HG03354 (cell line): ENCODE measurements at regions not wholly inside any gene's neighbourhood (a gene's known extent, or its start where the extent isn't known, plus 50 kb on each side); places are given as distances from the start of the nearest gene placed in this dataset.
"Not testable (repeated sequence)": the region's sequence is repeated elsewhere in the genome, so short reads cannot be mapped to it uniquely, and the experiment has no call there.

Experiments
- ATAC-seq: cut with Tn5 transposase; IDR thresholded peaks from one replicate; pipeline ENCODE4 v1.9.1; 2021; ENCODE audit warnings: mild to moderate bottlenecking; ENCODE audit not compliant: unreplicated experiment, poor library complexity, severe bottlenecking

DNA sequence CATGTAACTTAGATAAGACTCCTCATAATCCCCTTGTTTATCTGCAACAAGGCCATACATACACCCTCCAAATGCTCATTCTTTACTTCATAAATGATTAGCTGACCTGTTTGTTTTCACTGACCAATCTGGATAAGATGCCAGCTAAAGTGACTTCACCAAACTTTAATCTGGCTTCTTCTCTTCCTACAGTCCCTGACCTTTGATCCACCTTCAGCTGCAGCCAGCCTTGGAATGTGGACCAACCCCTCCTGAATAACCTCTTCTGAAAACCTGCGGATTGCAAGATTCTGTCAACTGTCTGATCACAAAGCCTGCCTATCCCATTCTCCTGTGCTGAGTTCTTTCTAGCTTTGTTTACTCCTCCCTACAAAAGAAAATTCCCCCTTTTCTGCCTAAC lies 476.8 kb downstream of the LRRC70 start:
- ATAC-seq, result no peak

DNA sequence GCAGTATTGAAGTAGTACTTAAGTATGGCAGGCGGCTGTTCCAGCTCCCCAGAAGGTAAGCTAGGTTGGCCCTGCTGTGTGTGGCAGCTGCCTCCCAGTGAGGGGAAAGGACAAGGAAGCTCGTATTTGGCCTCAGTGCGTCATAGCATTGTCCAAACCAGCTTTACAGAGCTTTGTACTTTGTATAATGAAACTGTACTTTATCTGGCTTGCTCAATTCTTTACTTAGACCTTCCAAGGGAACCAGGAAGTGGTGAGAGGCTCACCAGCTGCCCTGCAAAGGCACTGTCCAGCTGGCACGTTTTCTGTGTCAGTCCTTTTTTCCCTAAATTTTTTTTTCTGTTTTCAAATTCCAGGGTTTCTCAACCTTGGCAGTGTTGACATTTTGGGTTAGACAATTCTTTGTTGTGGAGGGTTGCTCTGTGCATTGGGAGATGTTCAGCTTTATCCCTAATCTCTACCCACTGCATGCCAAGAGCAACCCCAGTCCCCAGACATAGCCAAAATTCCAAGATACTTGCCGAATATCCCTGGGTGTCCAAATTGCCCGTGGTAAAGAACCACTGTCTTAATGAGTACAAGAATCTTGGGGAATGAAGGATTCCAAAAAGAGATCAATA lies 474.5 kb downstream of the LRRC70 start:
- no peak for ATAC-seq

DNA sequence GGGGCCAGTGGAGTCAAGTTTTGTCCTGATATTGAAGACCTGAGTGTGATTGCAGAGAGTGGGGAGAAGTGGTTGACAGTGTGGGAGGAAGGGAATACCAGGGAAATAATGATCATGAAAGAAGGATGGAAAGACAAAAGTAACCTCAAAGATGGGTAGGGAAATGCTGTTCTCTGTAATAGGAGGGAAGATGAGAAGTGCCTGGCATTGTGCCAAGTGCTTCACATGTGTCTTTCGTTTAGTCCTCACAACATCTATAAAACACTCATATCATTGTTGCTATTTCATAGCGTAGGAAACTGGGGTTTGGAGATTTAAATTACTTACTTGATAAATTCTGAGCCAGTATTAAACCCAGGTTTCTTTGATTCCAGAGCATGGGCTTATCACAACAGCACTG lies 472.3 kb downstream of the LRRC70 start:
- no peak for ATAC-seq

DNA sequence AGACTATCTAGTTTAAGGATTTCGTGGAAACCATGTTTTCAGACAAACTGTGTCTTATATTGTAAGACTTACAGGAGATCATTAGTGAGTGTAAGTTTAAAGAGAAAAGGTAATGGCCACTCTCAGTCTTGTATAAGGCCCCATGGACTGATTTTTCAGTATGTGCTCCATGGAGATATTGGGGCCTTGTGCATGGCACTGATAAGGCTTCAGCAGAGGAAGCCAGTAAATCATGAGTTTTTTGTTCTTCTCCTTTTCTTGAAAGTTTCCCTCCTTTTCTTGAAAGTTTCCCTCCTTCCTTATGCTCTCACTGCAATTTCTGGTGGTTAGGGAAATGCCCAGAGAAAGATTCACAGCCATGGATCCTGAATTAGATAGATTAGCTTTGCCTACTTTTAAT lies 471.3 kb downstream of the LRRC70 start:
- no peak for ATAC-seq

DNA sequence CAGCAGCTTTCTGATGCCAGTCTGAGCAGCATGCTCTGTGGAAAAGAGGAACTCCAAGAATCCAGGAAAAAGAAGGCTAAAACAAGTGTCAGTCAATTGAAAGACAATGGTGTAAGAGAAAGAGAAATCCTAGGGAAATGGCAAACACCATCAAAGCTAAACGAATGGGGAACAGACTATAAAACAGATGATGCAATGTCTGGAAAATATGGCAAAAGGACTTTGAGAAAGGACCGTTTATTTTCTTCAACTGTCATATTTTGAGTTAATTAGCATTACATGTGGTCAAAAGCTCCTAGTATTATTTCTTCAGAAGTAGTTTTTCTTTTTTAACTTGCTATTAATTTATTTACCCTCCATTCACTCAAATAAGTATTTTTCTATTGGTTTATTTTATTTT lies 465.2 kb downstream of the LRRC70 start:
- no peak for ATAC-seq

DNA sequence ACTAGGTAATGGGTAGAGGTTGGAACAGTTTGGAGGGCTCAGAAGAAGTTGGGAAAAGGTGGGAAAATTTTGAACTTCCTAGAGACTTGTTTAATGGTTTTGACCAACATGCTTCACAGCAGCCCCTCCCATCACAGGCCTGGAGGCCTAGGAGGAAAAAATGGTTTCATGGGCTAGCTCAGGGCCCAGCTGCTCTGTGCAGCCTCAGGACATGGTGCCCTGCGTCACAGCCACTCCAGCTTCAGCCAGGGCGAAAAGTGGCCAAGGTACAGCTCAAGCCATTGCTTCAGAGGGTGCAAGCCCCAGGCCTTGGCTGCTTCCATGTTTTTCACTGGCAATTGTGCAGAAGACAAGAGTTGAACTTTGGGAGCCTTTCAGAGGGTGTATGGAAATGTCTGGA lies 453.7 kb downstream of the LRRC70 start:
- ATAC-seq, result no peak

DNA sequence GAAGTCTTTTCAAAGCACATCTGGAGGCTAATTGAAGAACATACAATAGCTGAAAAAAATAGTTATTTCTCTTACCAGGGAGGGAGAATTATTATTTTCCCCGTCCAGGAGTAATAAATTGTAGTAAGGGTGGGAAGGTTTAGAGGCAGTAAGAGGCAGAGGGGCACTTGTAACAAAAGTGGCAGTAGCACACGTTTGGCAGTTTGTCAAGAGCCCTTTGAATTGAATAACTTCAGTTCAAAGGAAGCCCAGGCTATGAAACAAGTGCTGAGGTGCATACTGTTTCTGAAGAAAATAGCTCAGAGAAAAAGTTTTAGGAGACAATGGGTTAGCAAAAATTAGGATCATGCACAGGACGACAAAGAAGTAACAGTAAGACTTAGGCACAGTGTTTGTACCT lies 451.3 kb downstream of the LRRC70 start:
- no peak for ATAC-seq

DNA sequence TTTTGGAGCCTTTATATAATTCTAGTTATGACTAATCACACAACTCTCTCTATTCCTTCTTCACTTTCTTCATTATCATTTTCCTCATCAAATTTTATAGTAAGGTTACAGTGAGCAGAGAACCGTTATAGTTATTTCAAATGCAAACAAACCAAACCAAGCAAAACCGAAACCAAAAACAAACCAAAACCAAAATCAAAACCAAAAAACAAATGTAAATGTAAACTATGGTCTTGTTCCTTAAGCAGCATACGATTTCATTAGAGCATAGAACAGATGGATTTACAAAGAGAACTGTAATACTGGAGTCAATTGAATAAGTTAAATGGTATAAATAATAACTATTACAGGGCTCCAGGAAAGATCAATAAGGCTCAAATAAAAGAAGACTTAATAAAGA lies 447.1 kb downstream of the LRRC70 start:
- no peak for ATAC-seq

DNA sequence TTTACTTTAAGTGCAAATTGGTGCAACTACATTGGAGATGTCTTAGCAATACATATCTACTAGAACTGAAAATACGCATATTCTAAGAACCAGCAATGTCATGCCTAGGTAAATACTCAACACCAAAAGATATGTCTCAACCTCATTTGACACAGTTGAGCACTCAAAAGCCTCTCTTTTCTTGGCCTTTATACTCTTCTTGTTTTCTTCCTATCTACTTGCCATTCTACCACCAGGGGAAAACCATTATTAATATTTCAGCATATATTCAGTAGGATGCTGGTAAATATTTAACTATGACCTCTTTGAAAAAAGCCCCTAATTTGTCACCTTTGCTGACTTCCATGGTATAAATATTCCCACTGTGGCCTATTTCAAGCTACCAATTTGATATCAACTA lies 443.8 kb downstream of the LRRC70 start:
- peak; percentile 59 for ATAC-seq

DNA sequence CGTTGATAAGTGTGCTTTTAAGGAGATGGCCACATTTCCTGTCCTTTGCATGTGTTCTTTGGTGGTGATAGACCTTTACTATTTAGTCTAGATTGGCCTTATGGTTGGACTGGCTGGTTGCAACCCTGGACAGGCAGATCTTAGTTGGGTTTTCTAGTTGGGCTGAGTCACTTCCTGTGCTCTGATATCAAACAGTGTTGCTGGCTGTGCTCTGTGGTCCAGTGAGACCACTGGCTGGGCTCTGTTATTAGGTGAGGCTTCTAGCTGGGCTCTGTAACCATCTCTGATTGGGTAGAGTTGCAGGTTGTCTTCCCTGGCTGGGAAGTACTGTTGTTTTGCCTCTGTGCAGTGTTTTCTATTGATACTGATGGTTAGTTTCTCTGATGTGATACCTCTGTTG lies 432.5 kb downstream of the LRRC70 start:
- no peak for ATAC-seq

DNA sequence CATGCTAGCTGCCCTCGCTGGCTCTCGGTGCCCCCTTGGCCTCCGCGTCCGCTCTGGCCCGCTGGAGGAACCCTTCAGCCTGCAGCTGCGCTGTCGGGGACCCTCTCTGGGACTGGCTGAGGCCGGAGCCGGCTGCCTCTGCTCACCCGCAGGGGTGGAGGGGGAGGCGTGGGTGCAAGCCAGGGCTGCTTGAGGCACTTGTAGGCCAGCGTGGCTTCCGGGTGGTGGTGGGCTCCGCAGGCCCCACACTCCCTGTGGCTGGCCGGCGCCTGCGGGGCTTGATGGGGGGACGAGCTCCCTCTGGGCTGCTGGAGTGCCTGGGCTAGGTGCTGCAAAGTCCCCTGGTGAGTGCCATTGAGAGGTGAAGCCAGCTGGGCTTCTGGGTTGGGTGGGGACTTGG lies 429.6 kb downstream of the LRRC70 start:
- ATAC-seq, result no peak

DNA sequence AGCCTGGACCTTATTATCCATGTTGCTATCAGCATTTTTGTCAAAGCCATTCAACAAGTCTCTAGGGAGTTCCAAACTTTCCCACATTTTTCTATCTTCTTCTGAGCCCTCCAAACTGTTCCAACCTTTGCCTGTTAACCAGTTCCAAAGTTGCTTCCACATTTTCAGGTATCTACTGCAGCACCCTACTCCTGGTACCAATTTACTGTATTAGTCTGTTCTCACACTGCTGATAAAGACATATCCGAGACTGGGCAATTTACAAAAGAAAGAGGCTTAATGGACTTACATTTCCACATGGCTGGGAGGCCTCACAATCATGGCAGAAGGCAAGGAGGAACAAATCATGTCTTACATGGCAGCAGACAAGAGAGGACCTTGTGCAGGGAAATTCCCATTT lies 416.2 kb downstream of the LRRC70 start:
- not testable (repeated sequence) for ATAC-seq

DNA sequence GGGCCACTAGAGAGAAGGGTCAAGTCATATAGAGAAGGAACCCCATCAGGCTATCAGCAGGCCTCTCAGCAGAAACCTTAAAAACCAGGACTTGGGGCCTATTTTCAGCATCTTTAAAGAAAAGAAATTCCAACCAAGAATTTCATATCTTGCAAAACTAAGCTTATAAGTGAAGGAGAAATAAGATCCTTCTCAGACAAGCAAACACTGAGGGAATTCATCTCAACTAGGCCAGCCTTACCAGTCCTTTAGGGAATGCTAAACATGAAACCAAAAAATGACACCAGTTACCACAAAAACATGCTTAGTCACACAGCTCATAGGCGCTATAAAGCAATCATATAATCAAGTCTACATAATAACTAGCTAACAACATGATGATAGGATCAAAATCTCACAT lies 407.1 kb downstream of the LRRC70 start:
- ATAC-seq, result no peak

DNA sequence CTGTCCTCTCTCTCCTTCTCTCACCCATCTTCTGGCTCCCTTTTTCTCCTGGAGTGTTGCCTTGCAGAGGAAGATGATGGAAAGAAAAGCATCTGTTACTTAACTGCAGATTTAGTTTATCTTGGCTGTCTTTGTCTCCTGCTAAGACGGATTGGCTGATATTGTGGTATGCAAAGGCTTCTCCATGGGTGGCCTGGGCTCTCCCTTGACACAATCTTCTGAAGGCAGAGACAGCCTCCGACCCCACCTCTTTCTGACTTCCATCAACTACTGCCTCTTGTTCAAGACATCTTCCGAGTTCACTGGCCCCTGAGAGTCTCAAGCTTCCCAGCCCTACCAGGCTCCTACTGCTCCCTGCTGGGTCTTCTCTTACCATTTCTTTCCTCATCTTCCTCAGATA lies 403.7 kb downstream of the LRRC70 start:
- no peak for ATAC-seq

DNA sequence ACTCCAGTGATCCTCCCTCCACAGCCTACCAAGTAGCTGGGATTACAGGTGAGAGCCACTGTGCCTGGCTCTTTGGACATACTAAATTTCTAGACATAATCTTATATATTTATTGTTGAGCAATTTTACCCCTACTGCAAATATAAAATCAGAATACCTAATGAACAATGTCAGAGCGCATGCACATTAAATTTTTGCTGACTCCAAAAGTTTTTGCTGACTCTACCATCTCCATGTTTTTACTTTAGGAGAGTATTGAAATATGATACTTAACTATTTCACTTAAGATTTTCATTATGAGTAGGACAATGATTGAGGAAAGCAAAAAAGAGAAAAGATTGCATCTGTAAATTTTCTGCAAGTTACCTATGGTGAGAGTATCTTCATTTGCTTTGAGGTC lies 402.3 kb downstream of the LRRC70 start:
- no peak for ATAC-seq

DNA sequence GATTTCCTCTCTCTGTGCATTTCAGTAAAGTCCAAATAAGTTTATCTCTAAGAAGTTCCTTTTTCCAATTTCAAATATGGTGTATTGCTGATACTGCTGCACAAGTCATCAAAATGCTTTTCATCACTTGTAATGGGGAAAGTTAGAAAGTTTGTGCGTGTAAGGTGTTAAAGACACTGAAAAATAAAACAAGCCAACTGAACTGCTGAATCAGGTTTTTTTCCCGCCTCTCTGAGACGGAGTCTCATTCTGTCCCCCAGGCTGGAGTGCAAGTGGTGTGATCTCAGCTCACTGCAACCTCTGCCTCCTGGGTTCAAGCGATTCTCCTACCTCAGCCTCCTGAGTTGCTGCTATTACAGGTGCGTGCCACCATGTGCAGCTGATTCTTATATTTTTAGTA lies 400.9 kb downstream of the LRRC70 start:
- no peak for ATAC-seq

DNA sequence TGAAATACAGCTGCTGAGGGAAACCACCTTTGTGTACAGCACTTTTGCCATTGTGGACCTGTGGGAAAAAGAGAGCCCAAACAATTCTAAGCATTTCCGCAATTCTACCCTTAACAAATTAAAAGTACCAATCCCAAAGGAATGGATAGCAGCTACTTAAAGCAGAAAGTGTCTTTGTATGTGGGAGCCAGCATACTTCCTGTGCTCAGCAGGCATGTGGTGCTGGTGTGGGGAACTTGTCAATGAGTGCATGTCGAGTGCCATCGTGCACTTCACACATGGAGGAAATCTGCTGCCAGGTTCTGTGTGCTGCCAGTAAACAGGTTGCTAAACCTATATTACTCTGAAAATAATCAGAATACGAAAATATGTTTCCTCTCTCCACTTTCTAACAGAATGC lies 399.0 kb downstream of the LRRC70 start:
- no peak for ATAC-seq

DNA sequence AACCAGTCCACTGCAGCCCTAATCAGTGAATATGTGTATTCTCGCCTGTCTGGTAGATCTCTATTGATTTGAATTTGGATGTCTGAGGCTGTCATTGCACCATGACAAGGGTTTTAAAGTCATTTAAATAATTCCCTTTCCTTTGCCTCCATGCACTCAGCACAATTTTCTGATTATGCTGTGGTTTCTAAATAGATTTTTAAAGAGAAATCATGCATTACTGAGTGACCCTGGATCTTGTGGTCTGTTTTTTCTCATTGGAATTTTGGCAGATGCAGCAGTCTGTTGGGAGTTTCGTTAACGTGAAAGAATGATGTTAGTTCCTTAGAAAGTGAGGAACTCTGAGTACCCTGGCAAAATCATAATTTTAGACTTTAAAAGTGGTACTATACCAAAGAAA lies 396.0 kb downstream of the LRRC70 start:
- no peak for ATAC-seq

DNA sequence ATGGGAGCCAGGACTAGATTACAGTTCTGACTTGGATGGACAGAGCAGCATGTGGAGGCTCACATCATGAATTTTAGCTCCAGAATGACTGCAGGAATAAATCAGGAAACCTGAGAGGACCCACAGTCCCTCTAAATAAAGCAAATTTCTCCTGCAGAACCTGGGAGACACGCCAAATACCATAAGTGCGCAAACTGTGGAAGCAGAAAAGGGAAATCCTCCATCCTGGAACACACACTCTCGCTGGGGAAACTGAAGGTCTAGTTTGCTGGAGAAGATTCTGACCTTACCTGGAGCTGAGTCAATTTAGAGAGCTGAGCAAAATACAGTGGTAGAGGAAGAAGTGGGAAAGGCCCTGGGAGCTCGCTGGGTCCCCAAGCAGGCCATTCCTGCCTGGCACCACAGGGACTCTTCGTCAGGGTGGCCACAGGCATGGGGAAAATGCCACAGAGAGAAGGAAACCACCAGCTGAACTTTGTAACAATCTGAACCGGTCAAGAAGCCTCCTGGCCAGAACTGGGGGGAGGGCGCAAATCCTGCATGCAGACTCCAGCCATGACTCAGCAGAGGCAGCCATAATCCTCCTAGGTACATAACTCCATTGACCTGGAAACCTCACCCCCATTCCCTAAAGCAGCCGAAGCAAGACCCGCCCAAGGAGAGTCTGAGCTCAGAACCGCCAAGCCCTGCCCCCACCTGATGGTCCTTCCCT lies 390.9 kb downstream of the LRRC70 start:
- ATAC-seq, result no peak

DNA sequence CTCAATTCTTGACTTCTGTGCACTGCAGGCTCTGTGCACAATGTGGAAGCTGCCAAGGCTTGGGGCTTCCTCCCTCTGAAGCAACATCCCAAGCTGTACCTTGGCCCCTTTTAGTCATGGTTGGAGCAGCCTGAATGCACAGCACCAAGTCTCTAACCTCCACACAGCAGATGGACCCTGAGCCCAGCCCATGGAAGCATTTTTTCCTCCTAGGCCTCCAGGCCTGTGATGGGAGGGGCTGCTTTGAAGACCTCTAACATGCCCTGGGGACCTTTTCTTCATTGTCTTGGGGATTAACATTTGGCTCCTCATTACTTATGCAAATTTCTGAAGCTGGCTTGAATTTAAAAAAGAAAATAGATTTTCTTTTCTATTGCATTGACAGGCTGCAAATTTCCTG lies 385.8 kb downstream of the LRRC70 start:
- ATAC-seq, result no peak

DNA sequence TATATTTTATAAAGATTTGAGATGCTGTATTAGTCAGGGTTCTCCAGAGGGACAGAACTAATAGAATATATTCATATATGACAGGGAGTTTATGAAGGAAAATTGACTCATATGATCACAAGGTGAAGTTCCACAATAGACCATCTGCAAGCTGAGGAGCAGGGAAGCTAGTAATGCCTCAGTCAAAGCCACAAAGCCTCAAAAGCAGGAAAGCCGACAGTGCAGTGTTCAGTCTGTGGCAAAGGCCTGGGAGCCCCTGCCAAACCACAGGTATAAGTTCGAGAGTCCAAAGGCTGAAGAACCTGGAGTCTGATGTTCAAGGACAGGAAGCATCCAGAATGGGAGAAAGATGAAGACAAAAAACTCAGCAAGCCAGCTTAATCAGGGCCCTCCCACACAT lies 382.2 kb downstream of the LRRC70 start:
- no peak for ATAC-seq

DNA sequence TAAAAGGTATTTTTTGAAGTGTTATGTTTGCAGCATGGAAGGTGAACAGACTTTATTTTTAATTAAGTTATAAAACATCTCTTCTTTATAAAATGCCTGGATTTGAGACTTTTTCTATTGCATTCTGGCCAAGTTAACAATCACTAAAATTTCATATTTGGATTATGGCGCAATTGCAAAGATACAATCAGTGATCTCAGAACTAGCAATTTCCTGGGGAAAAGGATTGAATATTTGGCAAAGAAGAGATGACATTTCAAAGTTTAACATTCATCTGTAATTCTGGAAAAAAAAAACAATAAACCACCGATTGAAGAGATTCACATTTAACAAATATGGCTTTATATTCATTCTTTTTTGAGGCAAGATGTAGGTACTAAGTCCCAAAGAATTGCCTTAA lies 378.0 kb downstream of the LRRC70 start:
- ATAC-seq, result no peak
